B cell (primary cell): ENCODE measurements at regions not wholly inside any gene's neighbourhood (a gene's known extent, or its start where the extent isn't known, plus 50 kb on each side); places are given as distances from the start of the nearest gene placed in this dataset.

Source experiments
- ATAC-seq: fragments of 200-7000 bp; cut with Tn5 transposase; one replicate; pipeline ENCODE4 v1.10.0; 2021; ENCODE audit warnings: low read depth, mild to moderate bottlenecking, moderate number of reproducible peaks, moderate library complexity
- CTCF ChIA-PET: fragments of 350-600 bp; sonication (Branson Sonifier 250); formaldehyde crosslinking; loops from one replicate; lab custom pipeline; 2021; ENCODE audit warnings: antibody characterized with exemption, inconsistent platforms; lab: Charles Lee
- POLR2A ChIA-PET: fragments of 350-600 bp; sonication (Branson Sonifier 250); formaldehyde crosslinking; loops from one replicate; lab custom pipeline; 2021; ENCODE audit warnings: antibody characterized with exemption; lab: Charles Lee
- DNase-seq: peaks from one replicate; pipeline ENCODE4 v3.0.0; 2013
- H2AFZ ChIP-seq: 2 replicates; pipeline ENCODE4 v1.6.1; 2012; ENCODE audit warnings: mild to moderate bottlenecking, low read depth, low read length; ENCODE audit not compliant: insufficient read depth, poor library complexity, severe bottlenecking
- H3K27ac ChIP-seq, 2 donors: 1 replicate in 1 of 2; 2 replicates in 1 of 2; pipeline ENCODE4 v1.5.1; 2012 to 2013; ENCODE audit warnings: low read length in 2 of 2, mild to moderate bottlenecking in 2 of 2, moderate library complexity in 1 of 2
- H3K27me3 ChIP-seq, 4 experiments: fragments of 200-600 bp in 1 of 4; sonication (generic) in 1 of 4; replicated peaks in 1 of 4; 1 replicate in 2 of 4; 2 replicates in 2 of 4; pipeline versions ENCODE4 v1.6.1 to v1.7.0; 2013 to 2016; ENCODE audit warnings: low read length in 3 of 4, mild to moderate bottlenecking in 2 of 4, mixed read lengths in 1 of 4, moderate library complexity in 1 of 4; ENCODE audit not compliant: insufficient read depth in 4 of 4, control insufficient read depth in 3 of 4; ENCODE audit errors: control extremely low read depth in 1 of 4
- H3K36me3 ChIP-seq, 2 experiments: replicated peaks in 1 of 2; 1 replicate in 1 of 2; 2 replicates in 1 of 2; pipeline versions ENCODE4 v1.6.1 to v1.7.1; 2013; ENCODE audit warnings: low read length in 1 of 2; ENCODE audit not compliant: insufficient read depth in 2 of 2, control insufficient read depth in 1 of 2; ENCODE audit errors: control extremely low read depth in 1 of 2, extremely low read depth in 1 of 2
- H3K4me1 ChIP-seq, 2 donors: fragments of 200-600 bp in 1 of 2; sonication (generic) in 1 of 2; 1 replicate in 1 of 2; 2 replicates in 1 of 2; pipeline versions ENCODE4 v1.5.1 to v1.6.1; 2013 to 2017; ENCODE audit warnings: low read length in 2 of 2; ENCODE audit not compliant: control insufficient read depth in 2 of 2, insufficient read depth in 2 of 2
- H3K4me2 ChIP-seq: replicated peaks from 2 replicates; pipeline ENCODE3; 2012; ENCODE audit warnings: mild to moderate bottlenecking, low read depth, low read length; ENCODE audit not compliant: poor library complexity, severe bottlenecking
- H3K4me3 ChIP-seq, 5 experiments: fragments of 200-600 bp in 1 of 5; sonication (generic) in 1 of 5; 1 replicate in 3 of 5; 2 replicates in 2 of 5; pipeline versions ENCODE4 v1.5.1 to v1.7.0; 2011 to 2016; ENCODE audit warnings: low read length in 4 of 5, mild to moderate bottlenecking in 4 of 5, low read depth in 2 of 5, control low read depth in 1 of 5, moderate library complexity in 1 of 5; ENCODE audit not compliant: insufficient read depth in 1 of 5; ENCODE audit errors: control extremely low read depth in 1 of 5, extremely low read depth in 1 of 5
- H3K79me2 ChIP-seq: fragments of 200-600 bp; sonication (generic); one replicate; pipeline ENCODE4 v1.6.0; 2016; ENCODE audit warnings: low read length; ENCODE audit not compliant: control insufficient read depth, insufficient read depth
- H3K9ac ChIP-seq: fragments of 200-600 bp; sonication (generic); 2 replicates; pipeline ENCODE4 v1.6.1; 2017; ENCODE audit warnings: mild to moderate bottlenecking, low read length, moderate library complexity
- H3K9me3 ChIP-seq, 3 donors: one replicate each; pipeline versions ENCODE4 v1.6.1 to v1.7.1; 2013; ENCODE audit warnings: low read length in 2 of 3; ENCODE audit not compliant: control insufficient read depth in 2 of 3, insufficient read depth in 1 of 3; ENCODE audit errors: control extremely low read depth in 1 of 3
- H4K20me1 ChIP-seq: 2 replicates; pipeline ENCODE4 v1.6.0; 2012; ENCODE audit warnings: mild to moderate bottlenecking, low read length; ENCODE audit not compliant: insufficient read depth, control insufficient read depth, poor library complexity, severe bottlenecking
- H3K27ac Mint-ChIP-seq: one replicate; pipeline ENCODE4 v1.8.0; 2021; ENCODE audit warnings: mixed read lengths
- H3K27me3 Mint-ChIP-seq: one replicate; pipeline ENCODE4 v1.8.0; 2021; ENCODE audit warnings: mixed read lengths
- H3K4me1 Mint-ChIP-seq: one replicate; pipeline ENCODE4 v1.8.0; 2021; ENCODE audit warnings: mixed read lengths
- H3K4me3 Mint-ChIP-seq: one replicate; pipeline ENCODE4 v1.8.0; 2021; ENCODE audit warnings: mixed read lengths
- H3K9me3 Mint-ChIP-seq: one replicate; pipeline ENCODE4 v1.8.0; 2022; ENCODE audit warnings: mixed read lengths; ENCODE audit not compliant: insufficient read depth
- EZH2 ChIP-seq: IDR thresholded peaks from 2 replicates; pipeline ENCODE4 v1.6.1; 2012; ENCODE audit warnings: borderline replicate concordance, low read depth, mild to moderate bottlenecking, moderate library complexity, low read length; ENCODE audit not compliant: insufficient read depth, poor library complexity, severe bottlenecking
- WGBS: methylation state at CpG from one replicate; pipeline ENCODE4 v1.1.5; 2013; ENCODE audit warnings: missing lambda C conversion rate; ENCODE audit not compliant: insufficient coverage; 5-methylcytosine and 5-hydroxymethylcytosine counted together
- intact Hi-C: fragments of 100-400 bp; cut with micrococcal nuclease; formaldehyde crosslinking; loops from one replicate; pipeline ENCODE4 v1.10.0; 2022
- TF ChIP-seq, protein P1 (sequence below): fragments of 200-600 bp; IDR thresholded peaks from one replicate; pipeline ENCODE4 v1.8.0; 2022; ENCODE audit warnings: antibody characterized with exemption, mild to moderate bottlenecking

DNA sequence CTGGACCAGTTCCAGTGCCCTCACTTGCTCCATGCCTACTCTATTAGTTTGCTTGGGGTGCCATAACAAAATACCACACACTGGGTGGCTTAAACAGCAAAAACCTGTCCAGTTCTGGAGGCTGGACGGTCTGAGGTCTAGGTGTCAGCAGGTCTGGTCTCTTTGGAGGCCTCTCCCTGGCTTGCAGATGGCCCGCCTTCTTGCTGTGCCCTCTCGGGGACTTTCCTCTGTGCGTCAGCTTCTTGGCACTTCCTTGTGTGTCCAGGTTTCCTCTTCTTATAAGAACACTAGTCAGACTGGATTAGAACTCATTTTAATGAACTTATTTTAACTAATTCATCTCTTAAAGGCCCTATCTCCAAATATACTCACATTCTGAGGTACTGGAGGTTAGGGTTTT lies 97.2 kb downstream of the CARTPT start:
- Histone ChIP-seq H3K4me1 (no peaks in the 10 kb centered on the region), H3K79me2 (no peaks in the 10 kb centered on the region), H3K4me2 (no peak overlapping the region), H2AFZ (no peak overlapping the region), H3K9me3 (peaks cover 2 to 3% (median 3%) of the 10 kb centered on the region in 3 donors), H3K27ac (no peak overlapping the region), H3K27me3 (no peaks in the 10 kb centered on the region), H3K9ac (no peak overlapping the region), H3K4me3 (no peak overlapping the region), H3K36me3 (no peaks in the 10 kb centered on the region), H4K20me1 (no peaks in the 10 kb centered on the region)
- WGBS = 14% methylated on average over 1 of the region's 4 CpGs
- Mint-ChIP-seq H3K4me1 (no peaks in the 10 kb centered on the region), H3K4me3 (no peak overlapping the region), H3K27me3 (peaks cover 7% of the 10 kb centered on the region), H3K27ac (no peak overlapping the region), H3K9me3 (peaks cover 4% of the 10 kb centered on the region)
- no peak for TF ChIP-seq EZH2
- TF ChIP-seq, protein P1, sequence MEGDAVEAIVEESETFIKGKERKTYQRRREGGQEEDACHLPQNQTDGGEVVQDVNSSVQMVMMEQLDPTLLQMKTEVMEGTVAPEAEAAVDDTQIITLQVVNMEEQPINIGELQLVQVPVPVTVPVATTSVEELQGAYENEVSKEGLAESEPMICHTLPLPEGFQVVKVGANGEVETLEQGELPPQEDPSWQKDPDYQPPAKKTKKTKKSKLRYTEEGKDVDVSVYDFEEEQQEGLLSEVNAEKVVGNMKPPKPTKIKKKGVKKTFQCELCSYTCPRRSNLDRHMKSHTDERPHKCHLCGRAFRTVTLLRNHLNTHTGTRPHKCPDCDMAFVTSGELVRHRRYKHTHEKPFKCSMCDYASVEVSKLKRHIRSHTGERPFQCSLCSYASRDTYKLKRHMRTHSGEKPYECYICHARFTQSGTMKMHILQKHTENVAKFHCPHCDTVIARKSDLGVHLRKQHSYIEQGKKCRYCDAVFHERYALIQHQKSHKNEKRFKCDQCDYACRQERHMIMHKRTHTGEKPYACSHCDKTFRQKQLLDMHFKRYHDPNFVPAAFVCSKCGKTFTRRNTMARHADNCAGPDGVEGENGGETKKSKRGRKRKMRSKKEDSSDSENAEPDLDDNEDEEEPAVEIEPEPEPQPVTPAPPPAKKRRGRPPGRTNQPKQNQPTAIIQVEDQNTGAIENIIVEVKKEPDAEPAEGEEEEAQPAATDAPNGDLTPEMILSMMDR = no peak
- ATAC-seq = no peak
- no peak for DNase-seq
- CTCF ChIA-PET = no interaction called here
- POLR2A ChIA-PET = no interaction called here
- intact Hi-C loops = no loop called here

- ChIA-PET CTCF (interaction anchor here (1.0 kb wide), 1 partner anchor 19 kb away, joined by 3 read pairs; no protein-coding TSS in a partner anchor), POLR2A (no interaction called here)
- H2AFZ ChIP-seq = no peak overlapping the region
- Mint-ChIP-seq H3K9me3 (peaks cover 15% of the 10 kb centered on the region), H3K4me1 (no peaks in the 10 kb centered on the region), H3K4me3 (no peak overlapping the region), H3K27ac (no peak overlapping the region), H3K27me3 (peaks cover 7% of the 10 kb centered on the region)
- ATAC-seq = no peak
- H3K9me3 ChIP-seq = peaks cover 2 to 5% (median 3%) of the 10 kb centered on the region in 3 donors
- no peak overlapping the region for H3K4me2 ChIP-seq
- no peaks in the 10 kb centered on the region for H3K36me3 ChIP-seq
- no peaks in the 10 kb centered on the region for H3K27me3 ChIP-seq
- intact Hi-C loops = no loop called here
- DNase-seq = no peak
- 95% methylated on average over 7 of the region's 7 CpGs for WGBS
- no peaks in the 10 kb centered on the region for H3K79me2 ChIP-seq
- no peaks in the 10 kb centered on the region for H4K20me1 ChIP-seq
- H3K4me1 ChIP-seq = no peaks in the 10 kb centered on the region
- no peak overlapping the region for H3K4me3 ChIP-seq
- H3K27ac ChIP-seq = no peak overlapping the region
- H3K9ac ChIP-seq = no peak overlapping the region
- TF ChIP-seq EZH2 = no peak
- TF ChIP-seq, protein P1 = no peak
Measured at GRCh38 chr5:71817891-71818290, 98.8 kb downstream of the CARTPT start.
